ENCODE measurements at regions not wholly inside any gene's neighbourhood (a gene's known extent, or its start where the extent isn't known, plus 50 kb on each side); places are given as distances from the start of the nearest gene placed in this dataset.
"Not testable (repeated sequence)": the region's sequence is repeated elsewhere in the genome, so short reads cannot be mapped to it uniquely, and the experiment has no call there.

DNA sequence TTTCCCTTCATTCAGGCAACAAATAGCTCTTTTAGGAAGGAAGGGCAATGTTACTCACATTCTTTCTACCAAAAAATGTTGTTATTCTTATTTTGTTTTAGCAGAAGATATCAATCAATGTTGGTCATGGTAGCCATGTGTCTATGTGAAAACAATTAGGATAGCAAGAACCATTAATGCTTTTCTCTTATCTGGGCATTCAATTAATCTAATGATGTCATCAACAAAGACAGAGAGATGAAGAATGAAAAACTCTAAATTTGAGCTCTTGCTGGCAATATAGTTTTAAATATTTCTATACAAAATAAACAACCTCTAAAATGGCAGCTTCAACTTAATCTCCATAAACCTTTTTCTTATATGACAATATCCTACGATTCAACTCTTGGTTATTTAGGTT is 353.7 kb upstream of the ANKRD30A start:
- H3K4me1 ChIP-seq (replicated peaks; ENCODE audit: insufficient read depth) = no peaks in the 10 kb centered on the region
- no peak overlapping the region for H2AFZ ChIP-seq
- TF ChIP-seq EZH2 (IDR thresholded peaks at IDR 0.05; ENCODE audit: low read depth) = no peak
- TF ChIP-seq, protein P1, sequence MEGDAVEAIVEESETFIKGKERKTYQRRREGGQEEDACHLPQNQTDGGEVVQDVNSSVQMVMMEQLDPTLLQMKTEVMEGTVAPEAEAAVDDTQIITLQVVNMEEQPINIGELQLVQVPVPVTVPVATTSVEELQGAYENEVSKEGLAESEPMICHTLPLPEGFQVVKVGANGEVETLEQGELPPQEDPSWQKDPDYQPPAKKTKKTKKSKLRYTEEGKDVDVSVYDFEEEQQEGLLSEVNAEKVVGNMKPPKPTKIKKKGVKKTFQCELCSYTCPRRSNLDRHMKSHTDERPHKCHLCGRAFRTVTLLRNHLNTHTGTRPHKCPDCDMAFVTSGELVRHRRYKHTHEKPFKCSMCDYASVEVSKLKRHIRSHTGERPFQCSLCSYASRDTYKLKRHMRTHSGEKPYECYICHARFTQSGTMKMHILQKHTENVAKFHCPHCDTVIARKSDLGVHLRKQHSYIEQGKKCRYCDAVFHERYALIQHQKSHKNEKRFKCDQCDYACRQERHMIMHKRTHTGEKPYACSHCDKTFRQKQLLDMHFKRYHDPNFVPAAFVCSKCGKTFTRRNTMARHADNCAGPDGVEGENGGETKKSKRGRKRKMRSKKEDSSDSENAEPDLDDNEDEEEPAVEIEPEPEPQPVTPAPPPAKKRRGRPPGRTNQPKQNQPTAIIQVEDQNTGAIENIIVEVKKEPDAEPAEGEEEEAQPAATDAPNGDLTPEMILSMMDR (conservative IDR thresholded peaks at IDR 0.05) = no peak
- no peaks in the 10 kb centered on the region for H3K79me2 ChIP-seq (ENCODE audit: low read depth)
- H3K9me2 ChIP-seq (ENCODE audit: insufficient read depth) = no peaks in the 10 kb centered on the region
- H3K27ac ChIP-seq = no peak overlapping the region
- H3F3A ChIP-seq (ENCODE audit: insufficient read depth, low read depth) = no peaks in the 10 kb centered on the region
- ChIA-PET POLR2A (ENCODE audit: unreplicated experiment) (no interaction called here), CTCF (no interaction called here)
- H4K20me1 ChIP-seq (ENCODE audit: insufficient read depth) = no peaks in the 10 kb centered on the region
- DNase-seq = no peak
- no peaks in the 10 kb centered on the region for H3K9me3 ChIP-seq (ENCODE audit: insufficient read depth, low read depth)
- intact Hi-C loops (cut with micrococcal nuclease; ENCODE audit: unreplicated experiment) = loop anchor here (10.0 kb wide), 1 partner anchor 1647 kb away; the partner anchor contains the start of gene CREM
- H3K4me3 ChIP-seq = no peak overlapping the region
- H3K36me3 ChIP-seq (ENCODE audit: low read depth) = no peaks in the 10 kb centered on the region
- no TSS peak for BruUV-seq (replicated peaks)
- no peak overlapping the region for H3K4me2 ChIP-seq
- peaks cover 8% of the 10 kb centered on the region; the same call in 1 of the 2 replicates for H3K27me3 ChIP-seq (ENCODE audit: insufficient read depth, low read depth)

- H3F3A ChIP-seq (ENCODE audit: insufficient read depth, low read depth); H3K4me1 ChIP-seq (replicated peaks; ENCODE audit: insufficient read depth); H3K27me3 ChIP-seq (ENCODE audit: insufficient read depth, low read depth); H3K36me3 ChIP-seq (ENCODE audit: low read depth); H4K20me1 ChIP-seq (ENCODE audit: insufficient read depth); DNase-seq; H3K9me3 ChIP-seq (ENCODE audit: insufficient read depth, low read depth); H3K4me3 ChIP-seq; H3K9me2 ChIP-seq (ENCODE audit: insufficient read depth); POLR2A ChIA-PET (ENCODE audit: unreplicated experiment); H3K4me2 ChIP-seq; BruUV-seq (replicated peaks); H3K79me2 ChIP-seq (ENCODE audit: low read depth); H3K27ac ChIP-seq; CTCF ChIA-PET; H2AFZ ChIP-seq: not testable (repeated sequence)
- intact Hi-C loops (cut with micrococcal nuclease; ENCODE audit: unreplicated experiment) = loop anchor here (10.0 kb wide), 1 partner anchor 1645 kb away; the partner anchor contains the start of gene CREM
These were observed 355.7 kb upstream of the ANKRD30A start for GRCh38 chr10:36769741-36770140.

DNA sequence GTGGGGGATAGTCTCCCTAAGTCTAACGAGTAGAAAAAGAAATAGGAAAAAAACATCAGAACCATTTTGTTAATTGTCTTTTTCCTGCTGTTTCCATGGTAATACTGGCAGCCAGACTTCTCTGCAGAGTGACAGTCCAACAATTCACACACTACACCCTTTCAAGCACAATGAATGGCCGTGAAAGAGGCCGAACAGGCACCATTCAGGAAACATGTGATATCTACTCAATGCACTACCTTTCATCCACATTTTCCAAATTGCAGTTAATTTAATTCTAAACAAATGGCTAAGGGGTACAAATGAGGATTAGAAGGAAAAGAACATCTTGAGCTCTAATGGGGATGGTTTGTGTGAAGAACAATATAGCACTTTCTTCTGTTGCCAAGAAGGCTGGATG is 358.5 kb upstream of the ANKRD30A start:
- DNase-seq = no peak
- H3K4me1 ChIP-seq (replicated peaks; ENCODE audit: insufficient read depth) = no peaks in the 10 kb centered on the region
- no peak overlapping the region for H3K4me2 ChIP-seq
- H3K36me3 ChIP-seq (ENCODE audit: low read depth) = no peaks in the 10 kb centered on the region
- H3K27ac ChIP-seq = no peak overlapping the region
- intact Hi-C loops (cut with micrococcal nuclease; ENCODE audit: unreplicated experiment) = no loop called here
- no peaks in the 10 kb centered on the region for H3K9me2 ChIP-seq (ENCODE audit: insufficient read depth)
- no peaks in the 10 kb centered on the region for H3K79me2 ChIP-seq (ENCODE audit: low read depth)
- CTCF ChIA-PET = no interaction called here
- no peaks in the 10 kb centered on the region for H3K27me3 ChIP-seq (ENCODE audit: insufficient read depth, low read depth)
- H3F3A ChIP-seq (ENCODE audit: insufficient read depth, low read depth) = no peaks in the 10 kb centered on the region
- no peak overlapping the region for H2AFZ ChIP-seq
- H4K20me1 ChIP-seq (ENCODE audit: insufficient read depth) = no peaks in the 10 kb centered on the region
- no peak for TF ChIP-seq EZH2 (IDR thresholded peaks at IDR 0.05; ENCODE audit: low read depth)
- TF ChIP-seq, protein P1 (conservative IDR thresholded peaks at IDR 0.05) = no peak
- H3K4me3 ChIP-seq = no peak overlapping the region
- no TSS peak for BruUV-seq (replicated peaks)
- POLR2A ChIA-PET (ENCODE audit: unreplicated experiment) = no interaction called here
- H3K9me3 ChIP-seq (ENCODE audit: insufficient read depth, low read depth) = no peaks in the 10 kb centered on the region

GRCh38 chr10:36766415-36766810 is 359.0 kb upstream of the ANKRD30A start:
- Histone ChIP-seq H2AFZ (no peak overlapping the region), H3K27ac (no peak overlapping the region), H3K4me1 (replicated peaks; ENCODE audit: insufficient read depth) (no peaks in the 10 kb centered on the region), H3K4me3 (no peak overlapping the region), H3K36me3 (ENCODE audit: low read depth) (no peaks in the 10 kb centered on the region), H3F3A (ENCODE audit: insufficient read depth, low read depth) (no peaks in the 10 kb centered on the region), H4K20me1 (ENCODE audit: insufficient read depth) (no peaks in the 10 kb centered on the region), H3K27me3 (ENCODE audit: insufficient read depth, low read depth) (no peaks in the 10 kb centered on the region), H3K9me2 (ENCODE audit: insufficient read depth) (no peaks in the 10 kb centered on the region), H3K9me3 (ENCODE audit: insufficient read depth, low read depth) (no peaks in the 10 kb centered on the region), H3K79me2 (ENCODE audit: low read depth) (no peaks in the 10 kb centered on the region), H3K4me2 (no peak overlapping the region)
- intact Hi-C loops (cut with micrococcal nuclease; ENCODE audit: unreplicated experiment) = no loop called here
- POLR2A ChIA-PET (ENCODE audit: unreplicated experiment) = no interaction called here
- no peak for DNase-seq
- CTCF ChIA-PET = no interaction called here
- no TSS peak for BruUV-seq (replicated peaks)
- no peak for TF ChIP-seq EZH2 (IDR thresholded peaks at IDR 0.05; ENCODE audit: low read depth)
- TF ChIP-seq, protein P1 (conservative IDR thresholded peaks at IDR 0.05) = no peak
